ENCODE measurements at regions not wholly inside any gene's neighbourhood (a gene's known extent, or its start where the extent isn't known, plus 50 kb on each side); places are given as distances from the start of the nearest gene placed in this dataset.
A peak's percentile ranks its signal among the peaks of the same experiment; 100 is the strongest.
"Not testable (repeated sequence)": the region's sequence is repeated elsewhere in the genome, so short reads cannot be mapped to it uniquely, and the experiment has no call there.

GRCh38 chr2:175400975-175401374 lies 219.5 kb upstream of the ATP5MC3 start:
- no peak for DNase-seq

- no peak for DNase-seq
Observed at GRCh38 chr2:175399326-175399725, 217.8 kb upstream of the ATP5MC3 start.

GRCh38 chr2:175398848-175399247 lies 217.3 kb upstream of the ATP5MC3 start:
- no peak for DNase-seq

- no peak for DNase-seq
Observed at GRCh38 chr2:175396696-175397095, 215.2 kb upstream of the ATP5MC3 start.

GRCh38 chr2:175393851-175394250 lies 212.3 kb upstream of the ATP5MC3 start:
- peak; percentile 3 for DNase-seq

GRCh38 chr2:175383286-175383685 lies 201.8 kb upstream of the ATP5MC3 start:
- DNase-seq: no peak

- DNase-seq: no peak
Observed at GRCh38 chr2:175373729-175374128, 192.2 kb upstream of the ATP5MC3 start.

- DNase-seq: no peak
Observed at GRCh38 chr2:175372704-175373701, 191.5 kb upstream of the ATP5MC3 start.

GRCh38 chr2:175371378-175371777 lies 189.9 kb upstream of the ATP5MC3 start:
- no peak for DNase-seq

- DNase-seq: peak; percentile 29
Observed at GRCh38 chr2:175366815-175367214, 185.3 kb upstream of the ATP5MC3 start.

GRCh38 chr2:175363699-175364098 lies 182.2 kb upstream of the ATP5MC3 start:
- peak; percentile 89 for DNase-seq

- DNase-seq: peak; percentile 30
Observed at GRCh38 chr2:175362331-175362730, 180.8 kb upstream of the ATP5MC3 start.

- DNase-seq: no peak
Observed at GRCh38 chr2:175359710-175360109, 178.2 kb upstream of the ATP5MC3 start.

- no peak for DNase-seq
Observed at GRCh38 chr2:175356901-175357300, 175.4 kb upstream of the ATP5MC3 start.

- DNase-seq: no peak
Observed at GRCh38 chr2:175355246-175355645, 173.7 kb upstream of the ATP5MC3 start.

- DNase-seq: no peak
Observed at GRCh38 chr2:175353275-175353674, 171.8 kb upstream of the ATP5MC3 start.

- no peak for DNase-seq
Observed at GRCh38 chr2:175351512-175351911, 170.0 kb upstream of the ATP5MC3 start.

GRCh38 chr2:175350105-175350504 lies 168.6 kb upstream of the ATP5MC3 start:
- no peak for DNase-seq

- no peak for DNase-seq
Observed at GRCh38 chr2:175342085-175342484, 160.6 kb upstream of the ATP5MC3 start.

GRCh38 chr2:175330195-175330594 lies 148.7 kb upstream of the ATP5MC3 start:
- DNase-seq: no peak

- DNase-seq: no peak
Observed at GRCh38 chr2:175326801-175327200, 145.3 kb upstream of the ATP5MC3 start.

- not testable (repeated sequence) for DNase-seq
Observed at GRCh38 chr2:175326164-175326563, 144.7 kb upstream of the ATP5MC3 start.

- DNase-seq: no peak
Observed at GRCh38 chr2:175323162-175323561, 141.7 kb upstream of the ATP5MC3 start.

- no peak for DNase-seq
Observed at GRCh38 chr2:175318542-175318941, 137.0 kb upstream of the ATP5MC3 start.

- no peak for DNase-seq
Observed at GRCh38 chr2:175317751-175318150, 136.2 kb upstream of the ATP5MC3 start.

All from DMS79 (cell line).